K562 (cell line): ENCODE measurements at regions not wholly inside any gene's neighbourhood (a gene's known extent, or its start where the extent isn't known, plus 50 kb on each side); places are given as distances from the start of the nearest gene placed in this dataset.

Source experiments
- ATAC-seq: fragments of 200-7000 bp; cut with Tn5 transposase; 3 replicates; pipeline ENCODE4 v1.9.1; 2020; ENCODE audit warnings: moderate library complexity
- BruUV-seq: library from RNA; stranded (reverse); fragments of 400-500 nt; replicated peaks from 2 replicates; lab custom pipeline; 2021; lab: Mats Ljungman, UMichigan
- CTCF ChIA-PET: fragments of 300-600 bp; formaldehyde crosslinking; extraction: SDS; loops from one replicate; lab custom pipeline; 2021; ENCODE audit warnings: low intra/inter-chr PET ratio; lab: Yijun Ruan, JAX
- POLR2A ChIA-PET: fragments of 300-600, 350-650 bp; sonication (Branson Sonifier 250); formaldehyde crosslinking; extraction: SDS; loops from one replicate; lab custom pipeline; 2021; ENCODE audit warnings: antibody characterized with exemption, inconsistent platforms; lab: Yijun Ruan, JAX
- DNase-seq, 4 experiments: peaks; one replicate each; pipeline versions ENCODE4 v3.0.0 to v3.0.0-alpha.2; 2011 to 2018; ENCODE audit warnings: low spot score in 3 of 4, mixed read lengths in 3 of 4; ENCODE audit errors: extremely low read depth in 1 of 4
- FAIRE-seq: peaks from 2 replicates; lab custom pipeline; 2011; peaks lifted over from hg19 to GRCh38; lab: Jason Lieb, UNC
- H2AFZ ChIP-seq: 2 replicates; pipeline ENCODE4 v1.6.0; 2011; ENCODE audit warnings: low read depth, low read length, control low read depth, inconsistent platforms
- H3K27ac ChIP-seq: fragments of 200-600 bp; 3 replicates; pipeline ENCODE4 v1.8.0; 2011; ENCODE audit warnings: low read depth, mild to moderate bottlenecking, control low read depth, inconsistent platforms, low read length, moderate library complexity, mixed read lengths; ENCODE audit errors: extremely low read depth
- H3K27me3 ChIP-seq, 2 experiments: fragments of 300-600 bp in 1 of 2; 2 replicates in 1 of 2; 3 replicates in 1 of 2; pipeline versions ENCODE4 v1.6.0 to v1.8.0; 2011; ENCODE audit warnings: inconsistent platforms in 2 of 2, low read length in 2 of 2, mild to moderate bottlenecking in 1 of 2, mixed read lengths in 1 of 2, moderate library complexity in 1 of 2; ENCODE audit not compliant: control insufficient read depth in 2 of 2, insufficient read depth in 2 of 2
- H3K36me3 ChIP-seq: fragments of 300-600 bp; 3 replicates; pipeline ENCODE4 v1.8.0; 2011; ENCODE audit warnings: mild to moderate bottlenecking, low read length, inconsistent platforms; ENCODE audit not compliant: control insufficient read depth, insufficient read depth
- H3K4me1 ChIP-seq, 2 experiments: fragments of 200-600 bp in 1 of 2; replicated peaks in 1 of 2; 2 replicates in 1 of 2; 3 replicates in 1 of 2; pipeline versions ENCODE4 v1.5.1 to v1.8.0; 2011; ENCODE audit warnings: inconsistent platforms in 2 of 2, low read length in 2 of 2, mild to moderate bottlenecking in 1 of 2, mixed read lengths in 1 of 2, moderate library complexity in 1 of 2; ENCODE audit not compliant: control insufficient read depth in 2 of 2, insufficient read depth in 2 of 2
- H3K4me2 ChIP-seq: 2 replicates; pipeline ENCODE4 v1.6.1; 2011; ENCODE audit warnings: low read length, control low read depth, inconsistent platforms, mixed read lengths; ENCODE audit not compliant: insufficient read depth
- H3K4me3 ChIP-seq: fragments of 200-600 bp; sonication (generic), shearing (Covaris generic); 2 replicates; pipeline ENCODE4 v1.5.1; 2016; ENCODE audit warnings: control low read depth, inconsistent platforms
- H3K79me2 ChIP-seq: fragments of 200-600 bp; 3 replicates; pipeline ENCODE4 v1.8.0; 2011; ENCODE audit warnings: low read length, inconsistent platforms; ENCODE audit not compliant: control insufficient read depth, insufficient read depth
- H3K9ac ChIP-seq, 2 experiments: 2 replicates each; pipeline versions ENCODE4 v1.6.0 to v1.6.1; 2011; ENCODE audit warnings: low read depth in 2 of 2, low read length in 2 of 2, control low read depth in 1 of 2, inconsistent platforms in 1 of 2, mild to moderate bottlenecking in 1 of 2, mixed read lengths in 1 of 2; ENCODE audit not compliant: insufficient read depth in 1 of 2
- H3K9me1 ChIP-seq: one replicate; pipeline ENCODE4 v1.6.0; 2011; ENCODE audit warnings: inconsistent platforms, mild to moderate bottlenecking, low read length, moderate library complexity; ENCODE audit not compliant: control insufficient read depth, insufficient read depth
- H3K9me3 ChIP-seq: replicated peaks from 2 replicates; pipeline ENCODE4 v1.5.1; 2011; ENCODE audit warnings: low read depth, low read length, inconsistent platforms; ENCODE audit not compliant: control insufficient read depth, insufficient read depth
- H4K20me1 ChIP-seq: replicated peaks from 2 replicates; pipeline ENCODE4 v1.6.1; 2011; ENCODE audit warnings: low read length, inconsistent platforms, mixed read lengths; ENCODE audit not compliant: control insufficient read depth, insufficient read depth
- ILK ChIP-seq: fragments of 450-650 bp; IDR thresholded peaks from 2 replicates; pipeline ENCODE4 v1.6.1; 2016; ENCODE audit warnings: missing genetic modification characterization, low read depth, mild to moderate bottlenecking, missing compliant biosample characterization, moderate library complexity, borderline replicate concordance
- MCM7 ChIP-seq, 2 experiments: fragments of 450-650 bp; IDR thresholded peaks; 2 replicates each; pipeline ENCODE4 v1.6.1; 2016 to 2018
- RBM22 ChIP-seq: fragments of 200-400 bp; formaldehyde crosslinking; IDR thresholded peaks from 2 replicates; pipeline ENCODE4 v1.6.1; 2018; ENCODE audit warnings: low read length, low read depth; ENCODE audit not compliant: poor library complexity, severe bottlenecking
- SMARCA4 ChIP-seq: fragments of 450-650 bp; IDR thresholded peaks from 2 replicates; pipeline ENCODE4 v1.6.1; 2016
- TAF7 ChIP-seq: fragments of 450-650 bp; IDR thresholded peaks from 2 replicates; pipeline ENCODE4 v1.6.1; 2016; ENCODE audit warnings: missing genetic modification characterization, missing compliant biosample characterization
- ZNF184 ChIP-seq: sonication (generic); formaldehyde crosslinking; IDR thresholded peaks from 2 replicates; pipeline ENCODE4 v1.5.0; 2020; ENCODE audit warnings: missing genetic modification reagents
- WGBS: fragments of 100-300 bp; shearing (Covaris generic); methylation state at CpG from one replicate; pipeline ENCODE4 v1.1.6; 2016; ENCODE audit warnings: low coverage, mixed read lengths; ENCODE audit not compliant: insufficient coverage; ENCODE audit errors: missing lambda C conversion rate; 5-methylcytosine and 5-hydroxymethylcytosine counted together
- in situ Hi-C: fragments of 300-500 bp; cut with MboI; formaldehyde crosslinking; loops from 4 replicates; pipeline ENCODE4 v1.15.0; 2018; ENCODE audit warnings: inconsistent platforms, mixed read lengths
- intact Hi-C: fragments of 100-400 bp; cut with micrococcal nuclease; formaldehyde crosslinking; loops from 2 replicates; pipeline ENCODE4 v1.14.2; 2022
- TF ChIP-seq, protein P1 (sequence below): fragments of 200-800 bp; sonication (Bioruptor generic); IDR thresholded peaks from 2 replicates; pipeline ENCODE4 v1.6.1; 2017; ENCODE audit warnings: missing genetic modification characterization, missing compliant biosample characterization
- TF ChIP-seq, protein P2 (sequence below): fragments of 450-650 bp; IDR thresholded peaks from 2 replicates; pipeline ENCODE4 v1.6.1; 2016; ENCODE audit warnings: mild to moderate bottlenecking
- TF ChIP-seq, protein P3 (sequence below): sonication (generic); formaldehyde crosslinking; IDR thresholded peaks from 2 replicates; pipeline ENCODE4 v1.8.1; 2023; ENCODE audit warnings: missing genetic modification reagents, mild to moderate bottlenecking, borderline replicate concordance
- TF ChIP-seq, protein P4 (sequence below): fragments of 250-450 bp; sonication (Bioruptor Pico); IDR thresholded peaks from 2 replicates; pipeline ENCODE4 v1.4.0; 2020; ENCODE audit warnings: mild to moderate bottlenecking, moderate library complexity, borderline replicate concordance

DNA sequence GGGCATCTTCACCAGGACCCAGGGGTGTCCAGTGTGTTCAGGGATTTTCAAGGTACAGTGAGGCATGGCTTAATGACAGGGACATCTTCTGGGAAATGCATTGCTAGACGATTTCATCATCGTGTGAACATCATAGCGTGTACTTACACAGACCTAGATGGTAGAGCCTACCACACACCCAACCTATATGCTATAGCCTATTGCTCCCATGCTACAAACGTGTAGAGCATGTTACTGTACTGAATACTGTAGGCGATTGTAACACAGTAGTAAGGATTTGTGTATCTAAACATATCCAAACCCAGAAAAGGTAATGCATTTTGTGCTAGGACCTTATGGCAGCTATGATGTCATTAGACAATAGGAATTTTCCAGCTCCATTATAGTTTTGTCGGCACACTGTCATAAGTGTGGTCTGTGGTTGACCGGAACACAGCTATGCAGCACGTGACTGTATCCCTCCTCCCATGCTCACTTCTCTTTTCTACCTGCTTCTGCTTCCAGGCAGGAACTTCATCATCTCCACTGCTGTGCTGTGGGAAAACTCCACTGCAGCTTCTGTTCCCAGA is 416.2 kb upstream of the NFE2L3 start:
- 12% methylated on average over 8 of the region's 8 CpGs for WGBS
- Histone ChIP-seq H4K20me1 (no peaks in the 10 kb centered on the region), H3K79me2 (no peaks in the 10 kb centered on the region), H3K4me1 (peaks cover 0 to 24% of the 10 kb centered on the region in 2 experiments; a peak in 3 of 5 replicates), H3K4me3 (no peak overlapping the region), H3K36me3 (no peaks in the 10 kb centered on the region), H2AFZ (peak overlapping the region; percentile 7; the same call in 1 of the 2 replicates), H3K9me1 (no peaks in the 10 kb centered on the region), H3K9ac (no peak overlapping the region), H3K27me3 (no peaks in the 10 kb centered on the region; a peak in 1 of 5 replicates), H3K9me3 (0 out of 2 replicates have a peak, but pooled peaks cover 2% of the 10 kb centered on the region), H3K27ac (no peak overlapping the region), H3K4me2 (no peak overlapping the region)
- ATAC-seq (peak; percentile 49), DNase-seq (no peak), FAIRE-seq (no peak)
- intact Hi-C loops (no loop called here), in situ Hi-C loops (no loop called here)
- no TSS peak for BruUV-seq
- ChIA-PET POLR2A (no interaction called here), CTCF (no interaction called here)
- TF ChIP-seq, protein P1, sequence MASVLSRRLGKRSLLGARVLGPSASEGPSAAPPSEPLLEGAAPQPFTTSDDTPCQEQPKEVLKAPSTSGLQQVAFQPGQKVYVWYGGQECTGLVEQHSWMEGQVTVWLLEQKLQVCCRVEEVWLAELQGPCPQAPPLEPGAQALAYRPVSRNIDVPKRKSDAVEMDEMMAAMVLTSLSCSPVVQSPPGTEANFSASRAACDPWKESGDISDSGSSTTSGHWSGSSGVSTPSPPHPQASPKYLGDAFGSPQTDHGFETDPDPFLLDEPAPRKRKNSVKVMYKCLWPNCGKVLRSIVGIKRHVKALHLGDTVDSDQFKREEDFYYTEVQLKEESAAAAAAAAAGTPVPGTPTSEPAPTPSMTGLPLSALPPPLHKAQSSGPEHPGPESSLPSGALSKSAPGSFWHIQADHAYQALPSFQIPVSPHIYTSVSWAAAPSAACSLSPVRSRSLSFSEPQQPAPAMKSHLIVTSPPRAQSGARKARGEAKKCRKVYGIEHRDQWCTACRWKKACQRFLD (CRISPR knock-in tag) = peak; percentile 76; the same call in 1 of the 2 replicates
- TF ChIP-seq, protein P2, sequence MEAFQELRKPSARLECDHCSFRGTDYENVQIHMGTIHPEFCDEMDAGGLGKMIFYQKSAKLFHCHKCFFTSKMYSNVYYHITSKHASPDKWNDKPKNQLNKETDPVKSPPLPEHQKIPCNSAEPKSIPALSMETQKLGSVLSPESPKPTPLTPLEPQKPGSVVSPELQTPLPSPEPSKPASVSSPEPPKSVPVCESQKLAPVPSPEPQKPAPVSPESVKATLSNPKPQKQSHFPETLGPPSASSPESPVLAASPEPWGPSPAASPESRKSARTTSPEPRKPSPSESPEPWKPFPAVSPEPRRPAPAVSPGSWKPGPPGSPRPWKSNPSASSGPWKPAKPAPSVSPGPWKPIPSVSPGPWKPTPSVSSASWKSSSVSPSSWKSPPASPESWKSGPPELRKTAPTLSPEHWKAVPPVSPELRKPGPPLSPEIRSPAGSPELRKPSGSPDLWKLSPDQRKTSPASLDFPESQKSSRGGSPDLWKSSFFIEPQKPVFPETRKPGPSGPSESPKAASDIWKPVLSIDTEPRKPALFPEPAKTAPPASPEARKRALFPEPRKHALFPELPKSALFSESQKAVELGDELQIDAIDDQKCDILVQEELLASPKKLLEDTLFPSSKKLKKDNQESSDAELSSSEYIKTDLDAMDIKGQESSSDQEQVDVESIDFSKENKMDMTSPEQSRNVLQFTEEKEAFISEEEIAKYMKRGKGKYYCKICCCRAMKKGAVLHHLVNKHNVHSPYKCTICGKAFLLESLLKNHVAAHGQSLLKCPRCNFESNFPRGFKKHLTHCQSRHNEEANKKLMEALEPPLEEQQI = no peak
- TF ChIP-seq, protein P3, sequence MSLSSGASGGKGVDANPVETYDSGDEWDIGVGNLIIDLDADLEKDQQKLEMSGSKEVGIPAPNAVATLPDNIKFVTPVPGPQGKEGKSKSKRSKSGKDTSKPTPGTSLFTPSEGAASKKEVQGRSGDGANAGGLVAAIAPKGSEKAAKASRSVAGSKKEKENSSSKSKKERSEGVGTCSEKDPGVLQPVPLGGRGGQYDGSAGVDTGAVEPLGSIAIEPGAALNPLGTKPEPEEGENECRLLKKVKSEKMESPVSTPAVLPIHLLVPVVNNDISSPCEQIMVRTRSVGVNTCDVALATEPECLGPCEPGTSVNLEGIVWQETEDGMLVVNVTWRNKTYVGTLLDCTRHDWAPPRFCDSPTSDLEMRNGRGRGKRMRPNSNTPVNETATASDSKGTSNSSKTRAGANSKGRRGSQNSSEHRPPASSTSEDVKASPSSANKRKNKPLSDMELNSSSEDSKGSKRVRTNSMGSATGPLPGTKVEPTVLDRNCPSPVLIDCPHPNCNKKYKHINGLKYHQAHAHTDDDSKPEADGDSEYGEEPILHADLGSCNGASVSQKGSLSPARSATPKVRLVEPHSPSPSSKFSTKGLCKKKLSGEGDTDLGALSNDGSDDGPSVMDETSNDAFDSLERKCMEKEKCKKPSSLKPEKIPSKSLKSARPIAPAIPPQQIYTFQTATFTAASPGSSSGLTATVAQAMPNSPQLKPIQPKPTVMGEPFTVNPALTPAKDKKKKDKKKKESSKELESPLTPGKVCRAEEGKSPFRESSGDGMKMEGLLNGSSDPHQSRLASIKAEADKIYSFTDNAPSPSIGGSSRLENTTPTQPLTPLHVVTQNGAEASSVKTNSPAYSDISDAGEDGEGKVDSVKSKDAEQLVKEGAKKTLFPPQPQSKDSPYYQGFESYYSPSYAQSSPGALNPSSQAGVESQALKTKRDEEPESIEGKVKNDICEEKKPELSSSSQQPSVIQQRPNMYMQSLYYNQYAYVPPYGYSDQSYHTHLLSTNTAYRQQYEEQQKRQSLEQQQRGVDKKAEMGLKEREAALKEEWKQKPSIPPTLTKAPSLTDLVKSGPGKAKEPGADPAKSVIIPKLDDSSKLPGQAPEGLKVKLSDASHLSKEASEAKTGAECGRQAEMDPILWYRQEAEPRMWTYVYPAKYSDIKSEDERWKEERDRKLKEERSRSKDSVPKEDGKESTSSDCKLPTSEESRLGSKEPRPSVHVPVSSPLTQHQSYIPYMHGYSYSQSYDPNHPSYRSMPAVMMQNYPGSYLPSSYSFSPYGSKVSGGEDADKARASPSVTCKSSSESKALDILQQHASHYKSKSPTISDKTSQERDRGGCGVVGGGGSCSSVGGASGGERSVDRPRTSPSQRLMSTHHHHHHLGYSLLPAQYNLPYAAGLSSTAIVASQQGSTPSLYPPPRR (CRISPR knock-in tag) = no peak
- TF ChIP-seq TAF7 (tag) = 0 out of 2 replicates have a peak, but pooled peaks have one; percentile 27
- TF ChIP-seq MCM7 (IDR thresholded peaks at IDR 0.05) = no peak
- no peak for TF ChIP-seq ILK (tag)
- no peak for TF ChIP-seq ZNF184
- no peak for TF ChIP-seq RBM22
- peak; percentile 18; the same call in 1 of the 2 replicates for TF ChIP-seq SMARCA4
- TF ChIP-seq, protein P4, sequence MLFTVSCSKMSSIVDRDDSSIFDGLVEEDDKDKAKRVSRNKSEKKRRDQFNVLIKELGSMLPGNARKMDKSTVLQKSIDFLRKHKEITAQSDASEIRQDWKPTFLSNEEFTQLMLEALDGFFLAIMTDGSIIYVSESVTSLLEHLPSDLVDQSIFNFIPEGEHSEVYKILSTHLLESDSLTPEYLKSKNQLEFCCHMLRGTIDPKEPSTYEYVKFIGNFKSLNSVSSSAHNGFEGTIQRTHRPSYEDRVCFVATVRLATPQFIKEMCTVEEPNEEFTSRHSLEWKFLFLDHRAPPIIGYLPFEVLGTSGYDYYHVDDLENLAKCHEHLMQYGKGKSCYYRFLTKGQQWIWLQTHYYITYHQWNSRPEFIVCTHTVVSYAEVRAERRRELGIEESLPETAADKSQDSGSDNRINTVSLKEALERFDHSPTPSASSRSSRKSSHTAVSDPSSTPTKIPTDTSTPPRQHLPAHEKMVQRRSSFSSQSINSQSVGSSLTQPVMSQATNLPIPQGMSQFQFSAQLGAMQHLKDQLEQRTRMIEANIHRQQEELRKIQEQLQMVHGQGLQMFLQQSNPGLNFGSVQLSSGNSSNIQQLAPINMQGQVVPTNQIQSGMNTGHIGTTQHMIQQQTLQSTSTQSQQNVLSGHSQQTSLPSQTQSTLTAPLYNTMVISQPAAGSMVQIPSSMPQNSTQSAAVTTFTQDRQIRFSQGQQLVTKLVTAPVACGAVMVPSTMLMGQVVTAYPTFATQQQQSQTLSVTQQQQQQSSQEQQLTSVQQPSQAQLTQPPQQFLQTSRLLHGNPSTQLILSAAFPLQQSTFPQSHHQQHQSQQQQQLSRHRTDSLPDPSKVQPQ (CRISPR knock-in tag) = no peak
